NB4 (cell line): ENCODE measurements at regions not wholly inside any gene's neighbourhood (a gene's known extent, or its start where the extent isn't known, plus 50 kb on each side); places are given as distances from the start of the nearest gene placed in this dataset.

Experiments
- DNase-seq: peaks from one replicate; pipeline ENCODE4 v3.0.0; 2010; ENCODE audit warnings: low read depth
- H3K4me3 ChIP-seq: one replicate; pipeline ENCODE4 v1.5.1; 2011; ENCODE audit warnings: mild to moderate bottlenecking, low read depth, low read length, moderate library complexity
- MYC ChIP-seq: IDR thresholded peaks from 2 replicates; pipeline ENCODE4 v1.6.1; 2011; ENCODE audit warnings: low read depth, low read length
- POLR2A ChIP-seq: IDR thresholded peaks from 2 replicates; pipeline ENCODE4 v1.6.1; 2011; ENCODE audit warnings: mild to moderate bottlenecking; ENCODE audit not compliant: insufficient read length; ENCODE audit errors: extremely low read depth
- TF ChIP-seq, protein P1 (sequence below): IDR thresholded peaks from one replicate; pipeline ENCODE4 v1.5.1; 2012; ENCODE audit warnings: low read depth, low read length
- TF ChIP-seq, protein P2 (sequence below): IDR thresholded peaks from 2 replicates; pipeline ENCODE4 v1.6.1; 2011; ENCODE audit warnings: low read depth, low read length

DNA sequence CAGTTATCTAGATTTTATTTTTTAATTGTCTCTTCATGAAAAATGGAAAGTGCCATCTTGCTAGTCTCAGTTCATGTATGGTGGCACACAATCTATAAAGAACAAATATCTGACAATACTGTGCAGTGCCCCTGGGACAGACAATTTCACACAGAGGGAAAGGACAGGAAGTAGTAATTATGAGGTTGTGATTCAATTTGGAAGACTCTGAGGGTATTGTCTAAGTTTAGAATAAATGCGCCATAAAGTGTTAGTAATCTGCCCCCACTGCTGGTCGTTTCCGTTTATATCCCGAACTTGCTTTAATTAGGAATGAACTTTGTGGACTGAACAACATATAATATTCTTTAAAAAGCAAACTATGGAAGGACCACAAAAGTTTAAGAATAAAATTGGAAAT lies 196.4 kb upstream of the SLC24A5 start:
- no peak overlapping the region for H3K4me3 ChIP-seq
- TF ChIP-seq, protein P1, sequence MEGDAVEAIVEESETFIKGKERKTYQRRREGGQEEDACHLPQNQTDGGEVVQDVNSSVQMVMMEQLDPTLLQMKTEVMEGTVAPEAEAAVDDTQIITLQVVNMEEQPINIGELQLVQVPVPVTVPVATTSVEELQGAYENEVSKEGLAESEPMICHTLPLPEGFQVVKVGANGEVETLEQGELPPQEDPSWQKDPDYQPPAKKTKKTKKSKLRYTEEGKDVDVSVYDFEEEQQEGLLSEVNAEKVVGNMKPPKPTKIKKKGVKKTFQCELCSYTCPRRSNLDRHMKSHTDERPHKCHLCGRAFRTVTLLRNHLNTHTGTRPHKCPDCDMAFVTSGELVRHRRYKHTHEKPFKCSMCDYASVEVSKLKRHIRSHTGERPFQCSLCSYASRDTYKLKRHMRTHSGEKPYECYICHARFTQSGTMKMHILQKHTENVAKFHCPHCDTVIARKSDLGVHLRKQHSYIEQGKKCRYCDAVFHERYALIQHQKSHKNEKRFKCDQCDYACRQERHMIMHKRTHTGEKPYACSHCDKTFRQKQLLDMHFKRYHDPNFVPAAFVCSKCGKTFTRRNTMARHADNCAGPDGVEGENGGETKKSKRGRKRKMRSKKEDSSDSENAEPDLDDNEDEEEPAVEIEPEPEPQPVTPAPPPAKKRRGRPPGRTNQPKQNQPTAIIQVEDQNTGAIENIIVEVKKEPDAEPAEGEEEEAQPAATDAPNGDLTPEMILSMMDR: no peak
- TF ChIP-seq POLR2A (no peak), MYC (no peak)
- TF ChIP-seq, protein P2, sequence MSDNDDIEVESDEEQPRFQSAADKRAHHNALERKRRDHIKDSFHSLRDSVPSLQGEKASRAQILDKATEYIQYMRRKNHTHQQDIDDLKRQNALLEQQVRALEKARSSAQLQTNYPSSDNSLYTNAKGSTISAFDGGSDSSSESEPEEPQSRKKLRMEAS: no peak
- no peak for DNase-seq

DNA sequence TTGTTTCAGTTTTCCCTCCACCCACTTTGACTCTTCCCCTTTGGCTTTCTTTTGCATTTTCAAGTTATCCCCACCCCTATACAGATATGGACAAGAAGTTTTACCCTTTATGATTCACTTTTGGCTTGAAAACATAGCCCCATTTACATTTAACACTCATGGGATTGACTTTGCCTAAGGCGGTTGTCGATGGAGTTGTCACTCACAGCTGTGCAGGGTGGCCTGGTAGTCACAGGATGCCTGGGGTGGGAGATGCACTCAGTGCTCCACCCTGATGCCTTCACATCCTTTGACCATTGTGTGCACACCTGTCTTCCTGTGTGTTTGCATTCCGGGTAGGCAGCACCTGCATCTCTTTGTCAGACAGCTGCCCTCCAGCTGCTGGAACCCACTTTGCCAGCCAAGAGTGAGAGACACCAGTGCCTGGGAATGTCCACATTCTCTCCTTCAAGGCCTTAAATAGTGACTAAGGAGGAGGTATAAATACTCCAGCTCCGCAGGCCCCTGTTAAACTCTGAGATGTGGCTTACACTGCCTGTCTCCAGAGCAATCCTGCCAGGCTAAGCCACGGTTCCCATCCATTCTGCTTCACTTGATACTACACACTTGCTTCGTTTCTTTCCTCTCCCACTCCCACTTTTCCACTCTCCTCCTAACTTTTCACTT lies 191.5 kb upstream of the SLC24A5 start:
- no peak for TF ChIP-seq POLR2A
- no peak for DNase-seq
- no peak overlapping the region for H3K4me3 ChIP-seq

GRCh38 chr15:47932261-47932660 lies 188.5 kb upstream of the SLC24A5 start:
- no peak overlapping the region for H3K4me3 ChIP-seq
- no peak for DNase-seq
- no peak for TF ChIP-seq MYC
- TF ChIP-seq POLR2A: no peak
- TF ChIP-seq, protein P2: no peak
- TF ChIP-seq, protein P1: no peak

- TF ChIP-seq, protein P1: no peak
- TF ChIP-seq, protein P2: no peak
- TF ChIP-seq POLR2A (no peak), MYC (no peak)
- no peak for DNase-seq
- no peak overlapping the region for H3K4me3 ChIP-seq
Measured at GRCh38 chr15:47932951-47933641, 187.7 kb upstream of the SLC24A5 start.

DNA sequence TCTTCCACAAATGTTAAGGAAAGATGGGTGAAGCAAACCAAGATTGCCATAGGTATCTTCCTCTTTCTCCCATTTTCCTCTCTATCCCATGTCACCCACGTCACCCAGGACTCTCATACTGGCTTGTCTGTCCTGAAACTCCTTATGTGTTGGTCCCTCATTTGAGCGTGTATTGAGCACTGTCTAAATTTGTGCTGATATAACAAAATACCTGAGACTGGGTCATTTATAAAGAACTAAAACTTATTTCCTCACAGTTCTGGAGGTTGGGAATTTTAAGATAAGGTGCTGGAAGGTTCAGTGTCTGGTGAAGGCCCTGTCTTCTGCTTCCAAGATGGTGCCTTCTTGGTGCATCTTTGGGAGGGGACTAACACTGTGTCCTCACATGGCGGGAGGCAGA lies 186.9 kb upstream of the SLC24A5 start:
- TF ChIP-seq POLR2A (no peak), MYC (no peak)
- TF ChIP-seq, protein P2: no peak
- TF ChIP-seq, protein P1: no peak
- no peak overlapping the region for H3K4me3 ChIP-seq
- DNase-seq: no peak

GRCh38 chr15:47934342-47934741 lies 186.4 kb upstream of the SLC24A5 start:
- no peak for TF ChIP-seq MYC
- TF ChIP-seq, protein P2: no peak
- TF ChIP-seq, protein P1: no peak
- H3K4me3 ChIP-seq: no peak overlapping the region
- no peak for DNase-seq
